Keratinocyte (primary cell): ENCODE measurements at regions not wholly inside any gene's neighbourhood (a gene's known extent, or its start where the extent isn't known, plus 50 kb on each side); places are given as distances from the start of the nearest gene placed in this dataset.

Source experiments
- DNase-seq: peaks from one replicate; pipeline ENCODE4 v3.0.0-alpha.2; 2011; ENCODE audit warnings: low read depth, missing footprints, low spot score
- FAIRE-seq: peaks from 2 replicates; lab custom pipeline; 2011; peaks lifted over from hg19 to GRCh38; lab: Jason Lieb, UNC
- H2AFZ ChIP-seq: 2 replicates; pipeline ENCODE4 v1.6.0; 2012; ENCODE audit warnings: low read length, control low read depth, inconsistent platforms; ENCODE audit not compliant: control insufficient read depth
- H3K27ac ChIP-seq: 2 replicates; pipeline ENCODE4 v1.5.1; 2011; ENCODE audit warnings: low read length; ENCODE audit not compliant: control insufficient read depth, insufficient read depth
- H3K27me3 ChIP-seq: 3 replicates; pipeline ENCODE4 v1.6.0; 2011; ENCODE audit warnings: low read length; ENCODE audit not compliant: control insufficient read depth, insufficient read depth; ENCODE audit errors: extremely low read depth
- H3K36me3 ChIP-seq, 2 experiments: 2 replicates in 1 of 2; 3 replicates in 1 of 2; pipeline ENCODE4 v1.5.1; 2011; ENCODE audit warnings: low read length in 2 of 2, mild to moderate bottlenecking in 1 of 2; ENCODE audit not compliant: control insufficient read depth in 2 of 2, insufficient read depth in 2 of 2; ENCODE audit errors: extremely low read depth in 1 of 2
- H3K4me1 ChIP-seq: 3 replicates; pipeline ENCODE4 v1.5.1; 2011; ENCODE audit warnings: low read length; ENCODE audit not compliant: control insufficient read depth, insufficient read depth; ENCODE audit errors: extremely low read depth
- H3K4me2 ChIP-seq: 3 replicates; pipeline ENCODE4 v1.6.0; 2011; ENCODE audit warnings: low read depth, low read length; ENCODE audit not compliant: control insufficient read depth, insufficient read depth; ENCODE audit errors: extremely low read depth
- H3K4me3 ChIP-seq, 3 experiments: fragments of 200-600 bp in 1 of 3; sonication (generic) in 1 of 3; 2 replicates in 2 of 3; 3 replicates in 1 of 3; pipeline ENCODE4 v1.5.1; 2011 to 2016; ENCODE audit warnings: low read length in 3 of 3, mild to moderate bottlenecking in 3 of 3, control low read depth in 2 of 3, inconsistent platforms in 1 of 3, low read depth in 1 of 3, mixed read lengths in 1 of 3, mixed run types in 1 of 3, moderate library complexity in 1 of 3; ENCODE audit not compliant: control insufficient read depth in 2 of 3, insufficient read depth in 2 of 3; ENCODE audit errors: extremely low read depth in 1 of 3
- H3K79me2 ChIP-seq: 2 replicates; pipeline ENCODE4 v1.6.0; 2012; ENCODE audit warnings: low read length; ENCODE audit not compliant: control insufficient read depth, insufficient read depth
- H3K9ac ChIP-seq: 3 replicates; pipeline ENCODE4 v1.6.0; 2011; ENCODE audit warnings: low read length; ENCODE audit not compliant: control insufficient read depth, insufficient read depth; ENCODE audit errors: extremely low read depth
- H3K9me1 ChIP-seq: 3 replicates; pipeline ENCODE4 v1.6.0; 2011; ENCODE audit warnings: low read length; ENCODE audit not compliant: control insufficient read depth, insufficient read depth; ENCODE audit errors: extremely low read depth
- H3K9me3 ChIP-seq: 2 replicates; pipeline ENCODE4 v1.5.1; 2012; ENCODE audit warnings: low read depth, low read length; ENCODE audit not compliant: control insufficient read depth
- H4K20me1 ChIP-seq: 3 replicates; pipeline ENCODE4 v1.6.0; 2011; ENCODE audit warnings: low read length; ENCODE audit not compliant: control insufficient read depth, insufficient read depth; ENCODE audit errors: extremely low read depth
- EZH2 ChIP-seq: IDR thresholded peaks from one replicate; pipeline ENCODE4 v1.6.1; 2012; ENCODE audit warnings: inconsistent platforms, mild to moderate bottlenecking, low read length, moderate library complexity
- dilution Hi-C: fragments of 300-500 bp; cut with MboI; formaldehyde crosslinking; loops from one replicate; pipeline ENCODE4 v1.7.0; 2020; ENCODE audit warnings: low sequenced_read_pairs; ENCODE audit not compliant: extremely low pct_ligation_motif_present
- TF ChIP-seq, protein P1 (sequence below), 3 experiments: IDR thresholded peaks in 1 of 3; conservative IDR thresholded peaks in 1 of 3; optimal IDR thresholded peaks in 1 of 3; 2 replicates in 2 of 3; 3 replicates in 1 of 3; pipeline versions ENCODE3 to v1.5.1; 2011; ENCODE audit warnings: low read length in 3 of 3, mild to moderate bottlenecking in 3 of 3, moderate library complexity in 2 of 3, control low read depth in 1 of 3, inconsistent platforms in 1 of 3; ENCODE audit not compliant: insufficient read depth in 2 of 3; ENCODE audit errors: extremely low read depth in 1 of 3

DNA sequence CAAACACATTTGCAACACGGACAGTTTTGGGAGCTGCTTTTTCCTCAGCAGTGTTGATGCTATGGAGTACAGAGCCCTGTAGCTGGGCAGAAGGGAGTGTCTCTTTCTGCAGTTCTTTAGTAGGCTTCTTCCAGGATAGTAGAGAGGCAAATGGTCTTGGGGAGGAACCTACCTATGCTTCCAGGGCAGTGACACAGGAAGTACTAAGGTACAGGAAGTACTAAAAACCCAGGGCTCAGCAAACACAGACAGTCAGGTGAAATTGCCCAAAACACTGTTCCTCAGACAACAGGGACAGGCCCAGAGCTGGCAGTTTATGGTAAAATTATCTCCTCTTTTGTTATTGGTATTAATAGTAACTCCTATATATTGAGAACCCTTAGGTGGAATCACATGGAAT is 217.6 kb downstream of the TTC8 start:
- Histone ChIP-seq H3K79me2 (no peaks in the 10 kb centered on the region), H3K27me3 (no peaks in the 10 kb centered on the region), H4K20me1 (no peaks in the 10 kb centered on the region), H3K9ac (no peak overlapping the region), H3K9me3 (no peaks in the 10 kb centered on the region), H3K4me1 (peaks cover 12% of the 10 kb centered on the region), H3K4me3 (no peak overlapping the region), H3K9me1 (no peaks in the 10 kb centered on the region), H3K27ac (no peak overlapping the region), H2AFZ (no peak overlapping the region), H3K36me3 (no peaks in the 10 kb centered on the region), H3K4me2 (no peak overlapping the region)
- no peak for DNase-seq
- no peak for TF ChIP-seq EZH2
- TF ChIP-seq, protein P1, sequence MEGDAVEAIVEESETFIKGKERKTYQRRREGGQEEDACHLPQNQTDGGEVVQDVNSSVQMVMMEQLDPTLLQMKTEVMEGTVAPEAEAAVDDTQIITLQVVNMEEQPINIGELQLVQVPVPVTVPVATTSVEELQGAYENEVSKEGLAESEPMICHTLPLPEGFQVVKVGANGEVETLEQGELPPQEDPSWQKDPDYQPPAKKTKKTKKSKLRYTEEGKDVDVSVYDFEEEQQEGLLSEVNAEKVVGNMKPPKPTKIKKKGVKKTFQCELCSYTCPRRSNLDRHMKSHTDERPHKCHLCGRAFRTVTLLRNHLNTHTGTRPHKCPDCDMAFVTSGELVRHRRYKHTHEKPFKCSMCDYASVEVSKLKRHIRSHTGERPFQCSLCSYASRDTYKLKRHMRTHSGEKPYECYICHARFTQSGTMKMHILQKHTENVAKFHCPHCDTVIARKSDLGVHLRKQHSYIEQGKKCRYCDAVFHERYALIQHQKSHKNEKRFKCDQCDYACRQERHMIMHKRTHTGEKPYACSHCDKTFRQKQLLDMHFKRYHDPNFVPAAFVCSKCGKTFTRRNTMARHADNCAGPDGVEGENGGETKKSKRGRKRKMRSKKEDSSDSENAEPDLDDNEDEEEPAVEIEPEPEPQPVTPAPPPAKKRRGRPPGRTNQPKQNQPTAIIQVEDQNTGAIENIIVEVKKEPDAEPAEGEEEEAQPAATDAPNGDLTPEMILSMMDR (optimal IDR thresholded peaks at IDR 0.05 in 1 of 3, IDR thresholded peaks at IDR 0.05 in 1 of 3, conservative IDR thresholded peaks at IDR 0.05 in 1 of 3; ENCODE audit: extremely low read depth in 1 of 3, insufficient read depth in 2 of 3, low read length in 3 of 3), result no peak
- FAIRE-seq, result no peak
- dilution Hi-C loops, result no loop called here

DNA sequence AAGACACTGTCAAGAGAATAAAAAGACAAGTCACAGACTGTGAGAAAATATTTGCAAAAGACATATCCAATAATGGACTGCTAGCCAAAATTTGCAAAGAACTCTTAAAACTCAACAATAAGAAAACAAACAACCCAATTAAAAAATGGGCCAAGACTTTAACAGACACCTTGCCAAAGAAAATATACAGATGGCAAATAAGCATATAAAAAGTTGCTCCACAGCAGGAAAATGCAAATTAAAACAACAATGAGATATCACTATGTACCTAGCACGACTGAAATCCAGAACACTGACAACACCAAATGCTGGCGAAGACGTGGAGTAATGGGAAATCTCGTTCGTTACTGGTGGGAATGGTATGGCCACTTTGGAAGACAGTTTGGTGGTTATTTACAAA is 228.9 kb downstream of the TTC8 start:
- H3K27ac ChIP-seq, result no peak overlapping the region
- H3K36me3 ChIP-seq, result no peaks in the 10 kb centered on the region
- H3K4me1 ChIP-seq, result no peaks in the 10 kb centered on the region
- H3K4me2 ChIP-seq, result no peak overlapping the region
- no peaks in the 10 kb centered on the region for H3K27me3 ChIP-seq
- FAIRE-seq, result no peak
- no peaks in the 10 kb centered on the region for H4K20me1 ChIP-seq
- DNase-seq, result no peak
- no peaks in the 10 kb centered on the region for H3K9me1 ChIP-seq
- TF ChIP-seq, protein P1 (optimal IDR thresholded peaks at IDR 0.05 in 1 of 3, IDR thresholded peaks at IDR 0.05 in 1 of 3, conservative IDR thresholded peaks at IDR 0.05 in 1 of 3; ENCODE audit: extremely low read depth in 1 of 3, insufficient read depth in 2 of 3, low read length in 3 of 3), result no peak
- no peak for TF ChIP-seq EZH2
- no peaks in the 10 kb centered on the region for H3K9me3 ChIP-seq
- dilution Hi-C loops, result no loop called here
- H2AFZ ChIP-seq, result no peak overlapping the region
- no peak overlapping the region for H3K9ac ChIP-seq
- no peak overlapping the region for H3K4me3 ChIP-seq
- H3K79me2 ChIP-seq, result no peaks in the 10 kb centered on the region
